ENCODE measurements at regions not wholly inside any gene's neighbourhood (a gene's known extent, or its start where the extent isn't known, plus 50 kb on each side); places are given as distances from the start of the nearest gene placed in this dataset.

- no peaks in the 10 kb centered on the region for H3K27me3 Mint-ChIP-seq (ENCODE audit: low read depth)
- ChIA-PET CTCF (no interaction called here), POLR2A (no interaction called here)
- no peak overlapping the region for H3K27ac Mint-ChIP-seq
- H3K36me3 Mint-ChIP-seq: no peaks in the 10 kb centered on the region
- no peak for DNase-seq (ENCODE audit: low spot score)
- H3K4me1 Mint-ChIP-seq: no peaks in the 10 kb centered on the region
- ATAC-seq: no peak
- no peak overlapping the region for H3K4me3 Mint-ChIP-seq
- H3K9me3 Mint-ChIP-seq: no peaks in the 10 kb centered on the region
- TF ChIP-seq, protein P1, sequence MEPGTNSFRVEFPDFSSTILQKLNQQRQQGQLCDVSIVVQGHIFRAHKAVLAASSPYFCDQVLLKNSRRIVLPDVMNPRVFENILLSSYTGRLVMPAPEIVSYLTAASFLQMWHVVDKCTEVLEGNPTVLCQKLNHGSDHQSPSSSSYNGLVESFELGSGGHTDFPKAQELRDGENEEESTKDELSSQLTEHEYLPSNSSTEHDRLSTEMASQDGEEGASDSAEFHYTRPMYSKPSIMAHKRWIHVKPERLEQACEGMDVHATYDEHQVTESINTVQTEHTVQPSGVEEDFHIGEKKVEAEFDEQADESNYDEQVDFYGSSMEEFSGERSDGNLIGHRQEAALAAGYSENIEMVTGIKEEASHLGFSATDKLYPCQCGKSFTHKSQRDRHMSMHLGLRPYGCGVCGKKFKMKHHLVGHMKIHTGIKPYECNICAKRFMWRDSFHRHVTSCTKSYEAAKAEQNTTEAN (CRISPR knock-in tag; IDR thresholded peaks at IDR 0.05): no peak
- no peak for TF ChIP-seq SMAD4 (CRISPR knock-in tag; IDR thresholded peaks at IDR 0.05)
- TF ChIP-seq, protein P2, sequence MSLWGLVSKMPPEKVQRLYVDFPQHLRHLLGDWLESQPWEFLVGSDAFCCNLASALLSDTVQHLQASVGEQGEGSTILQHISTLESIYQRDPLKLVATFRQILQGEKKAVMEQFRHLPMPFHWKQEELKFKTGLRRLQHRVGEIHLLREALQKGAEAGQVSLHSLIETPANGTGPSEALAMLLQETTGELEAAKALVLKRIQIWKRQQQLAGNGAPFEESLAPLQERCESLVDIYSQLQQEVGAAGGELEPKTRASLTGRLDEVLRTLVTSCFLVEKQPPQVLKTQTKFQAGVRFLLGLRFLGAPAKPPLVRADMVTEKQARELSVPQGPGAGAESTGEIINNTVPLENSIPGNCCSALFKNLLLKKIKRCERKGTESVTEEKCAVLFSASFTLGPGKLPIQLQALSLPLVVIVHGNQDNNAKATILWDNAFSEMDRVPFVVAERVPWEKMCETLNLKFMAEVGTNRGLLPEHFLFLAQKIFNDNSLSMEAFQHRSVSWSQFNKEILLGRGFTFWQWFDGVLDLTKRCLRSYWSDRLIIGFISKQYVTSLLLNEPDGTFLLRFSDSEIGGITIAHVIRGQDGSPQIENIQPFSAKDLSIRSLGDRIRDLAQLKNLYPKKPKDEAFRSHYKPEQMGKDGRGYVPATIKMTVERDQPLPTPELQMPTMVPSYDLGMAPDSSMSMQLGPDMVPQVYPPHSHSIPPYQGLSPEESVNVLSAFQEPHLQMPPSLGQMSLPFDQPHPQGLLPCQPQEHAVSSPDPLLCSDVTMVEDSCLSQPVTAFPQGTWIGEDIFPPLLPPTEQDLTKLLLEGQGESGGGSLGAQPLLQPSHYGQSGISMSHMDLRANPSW (CRISPR knock-in tag; conservative IDR thresholded peaks at IDR 0.05; ENCODE audit: low read depth): no peak
- no peak for TF ChIP-seq ZNF263 (CRISPR knock-in tag; IDR thresholded peaks at IDR 0.05; ENCODE audit: low read depth)
These were observed 52.9 kb upstream of the IRX1 start for GRCh38 chr5:3542769-3543168.

DNA sequence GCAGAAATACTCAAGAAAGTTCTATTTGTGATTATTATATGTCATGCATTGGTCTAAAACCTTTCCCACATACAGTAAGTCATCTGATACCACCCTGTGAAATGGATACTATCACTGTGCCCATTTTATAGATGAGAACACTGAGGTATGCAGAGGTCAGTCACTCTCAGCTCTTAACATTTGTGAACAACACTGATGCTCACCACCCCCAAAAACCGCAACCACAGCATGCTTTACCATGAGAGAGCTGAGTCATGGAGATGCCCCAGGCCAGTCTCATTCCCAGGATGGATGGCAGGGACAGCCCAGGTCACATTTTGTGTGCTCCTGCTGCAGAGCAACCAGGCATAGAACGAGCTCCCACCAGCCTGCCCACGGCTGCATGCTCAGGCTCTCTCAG, 53.5 kb upstream of the IRX1 start:
- H3K36me3 Mint-ChIP-seq: no peaks in the 10 kb centered on the region
- no peak for DNase-seq (ENCODE audit: low spot score)
- H3K27ac Mint-ChIP-seq: no peak overlapping the region
- H3K4me1 Mint-ChIP-seq: no peaks in the 10 kb centered on the region
- H3K4me3 Mint-ChIP-seq: no peak overlapping the region
- no peak for TF ChIP-seq FOXP1 (CRISPR knock-in tag; IDR thresholded peaks at IDR 0.05; ENCODE audit: borderline replicate concordance)
- TF ChIP-seq SMAD3 (CRISPR knock-in tag; IDR thresholded peaks at IDR 0.05; ENCODE audit: borderline replicate concordance): no peak
- TF ChIP-seq NFYB (CRISPR knock-in tag; conservative IDR thresholded peaks at IDR 0.05; ENCODE audit: low read depth): no peak
- no peak for TF ChIP-seq ZNF121 (CRISPR knock-in tag; IDR thresholded peaks at IDR 0.05)
- no peak for TF ChIP-seq FOXK1 (CRISPR knock-in tag; IDR thresholded peaks at IDR 0.05)
- TF ChIP-seq PRRX2 (CRISPR knock-in tag; IDR thresholded peaks at IDR 0.05): no peak
- no peak for TF ChIP-seq CREM (CRISPR knock-in tag; IDR thresholded peaks at IDR 0.05)
- no peaks in the 10 kb centered on the region for H3K27me3 Mint-ChIP-seq (ENCODE audit: low read depth)
- POLR2A ChIA-PET: no interaction called here
- peaks cover 4% of the 10 kb centered on the region for H3K9me3 Mint-ChIP-seq
- ATAC-seq: no peak
- CTCF ChIA-PET: no interaction called here

DNA sequence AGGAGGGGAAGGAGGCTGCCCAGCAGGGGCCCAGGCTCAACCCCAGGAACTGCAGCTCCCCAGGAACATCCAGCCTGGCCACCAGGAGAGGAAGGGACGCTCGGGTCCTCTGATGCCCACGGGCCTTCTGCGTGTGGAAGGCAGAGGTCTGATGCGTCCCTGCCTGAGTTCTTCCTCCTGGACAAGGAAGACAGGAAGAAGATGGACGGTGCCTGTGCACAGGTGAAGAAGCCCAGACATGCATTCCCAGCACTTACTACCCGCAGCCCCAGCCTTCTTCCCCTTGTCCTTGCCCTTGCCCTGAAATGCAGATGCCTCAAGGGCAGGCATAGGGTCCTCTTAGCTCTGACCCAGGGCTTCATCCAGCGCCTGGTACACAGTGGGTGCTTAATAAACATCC, 56.7 kb upstream of the IRX1 start:
- POLR2A ChIA-PET: interaction anchor here (0.7 kb wide), 1 partner anchor 53 kb away, joined by 3 read pairs; no protein-coding TSS in a partner anchor
- Mint-ChIP-seq H3K27ac (no peak overlapping the region), H3K4me3 (no peak overlapping the region), H3K27me3 (ENCODE audit: low read depth) (peaks cover 3% of the 10 kb centered on the region; the same call in 1 of the 2 replicates), H3K9me3 (peaks cover 12% of the 10 kb centered on the region), H3K36me3 (peaks cover 7% of the 10 kb centered on the region; the same call in 1 of the 2 replicates), H3K4me1 (no peaks in the 10 kb centered on the region)
- no peak for TF ChIP-seq NR3C1 (CRISPR knock-in tag; conservative IDR thresholded peaks at IDR 0.05; ENCODE audit: low read depth)
- DNase-seq (ENCODE audit: low spot score) (no peak), ATAC-seq (no peak)
- CTCF ChIA-PET: no interaction called here

GRCh38 chr5:3537942-3538341, 57.7 kb upstream of the IRX1 start:
- no peak for ATAC-seq
- TF ChIP-seq TP53 (CRISPR knock-in tag; IDR thresholded peaks at IDR 0.05) (no peak), TEAD4 (CRISPR knock-in tag; IDR thresholded peaks at IDR 0.05) (no peak)
- TF ChIP-seq, protein P3, sequence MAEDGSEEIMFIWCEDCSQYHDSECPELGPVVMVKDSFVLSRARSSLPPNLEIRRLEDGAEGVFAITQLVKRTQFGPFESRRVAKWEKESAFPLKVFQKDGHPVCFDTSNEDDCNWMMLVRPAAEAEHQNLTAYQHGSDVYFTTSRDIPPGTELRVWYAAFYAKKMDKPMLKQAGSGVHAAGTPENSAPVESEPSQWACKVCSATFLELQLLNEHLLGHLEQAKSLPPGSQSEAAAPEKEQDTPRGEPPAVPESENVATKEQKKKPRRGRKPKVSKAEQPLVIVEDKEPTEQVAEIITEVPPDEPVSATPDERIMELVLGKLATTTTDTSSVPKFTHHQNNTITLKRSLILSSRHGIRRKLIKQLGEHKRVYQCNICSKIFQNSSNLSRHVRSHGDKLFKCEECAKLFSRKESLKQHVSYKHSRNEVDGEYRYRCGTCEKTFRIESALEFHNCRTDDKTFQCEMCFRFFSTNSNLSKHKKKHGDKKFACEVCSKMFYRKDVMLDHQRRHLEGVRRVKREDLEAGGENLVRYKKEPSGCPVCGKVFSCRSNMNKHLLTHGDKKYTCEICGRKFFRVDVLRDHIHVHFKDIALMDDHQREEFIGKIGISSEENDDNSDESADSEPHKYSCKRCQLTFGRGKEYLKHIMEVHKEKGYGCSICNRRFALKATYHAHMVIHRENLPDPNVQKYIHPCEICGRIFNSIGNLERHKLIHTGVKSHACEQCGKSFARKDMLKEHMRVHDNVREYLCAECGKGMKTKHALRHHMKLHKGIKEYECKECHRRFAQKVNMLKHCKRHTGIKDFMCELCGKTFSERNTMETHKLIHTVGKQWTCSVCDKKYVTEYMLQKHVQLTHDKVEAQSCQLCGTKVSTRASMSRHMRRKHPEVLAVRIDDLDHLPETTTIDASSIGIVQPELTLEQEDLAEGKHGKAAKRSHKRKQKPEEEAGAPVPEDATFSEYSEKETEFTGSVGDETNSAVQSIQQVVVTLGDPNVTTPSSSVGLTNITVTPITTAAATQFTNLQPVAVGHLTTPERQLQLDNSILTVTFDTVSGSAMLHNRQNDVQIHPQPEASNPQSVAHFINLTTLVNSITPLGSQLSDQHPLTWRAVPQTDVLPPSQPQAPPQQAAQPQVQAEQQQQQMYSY (CRISPR knock-in tag; IDR thresholded peaks at IDR 0.05): no peak
- TF ChIP-seq, protein P4, sequence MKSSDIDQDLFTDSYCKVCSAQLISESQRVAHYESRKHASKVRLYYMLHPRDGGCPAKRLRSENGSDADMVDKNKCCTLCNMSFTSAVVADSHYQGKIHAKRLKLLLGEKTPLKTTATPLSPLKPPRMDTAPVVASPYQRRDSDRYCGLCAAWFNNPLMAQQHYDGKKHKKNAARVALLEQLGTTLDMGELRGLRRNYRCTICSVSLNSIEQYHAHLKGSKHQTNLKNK (CRISPR knock-in tag; IDR thresholded peaks at IDR 0.05): no peak
- TF ChIP-seq, protein P5, sequence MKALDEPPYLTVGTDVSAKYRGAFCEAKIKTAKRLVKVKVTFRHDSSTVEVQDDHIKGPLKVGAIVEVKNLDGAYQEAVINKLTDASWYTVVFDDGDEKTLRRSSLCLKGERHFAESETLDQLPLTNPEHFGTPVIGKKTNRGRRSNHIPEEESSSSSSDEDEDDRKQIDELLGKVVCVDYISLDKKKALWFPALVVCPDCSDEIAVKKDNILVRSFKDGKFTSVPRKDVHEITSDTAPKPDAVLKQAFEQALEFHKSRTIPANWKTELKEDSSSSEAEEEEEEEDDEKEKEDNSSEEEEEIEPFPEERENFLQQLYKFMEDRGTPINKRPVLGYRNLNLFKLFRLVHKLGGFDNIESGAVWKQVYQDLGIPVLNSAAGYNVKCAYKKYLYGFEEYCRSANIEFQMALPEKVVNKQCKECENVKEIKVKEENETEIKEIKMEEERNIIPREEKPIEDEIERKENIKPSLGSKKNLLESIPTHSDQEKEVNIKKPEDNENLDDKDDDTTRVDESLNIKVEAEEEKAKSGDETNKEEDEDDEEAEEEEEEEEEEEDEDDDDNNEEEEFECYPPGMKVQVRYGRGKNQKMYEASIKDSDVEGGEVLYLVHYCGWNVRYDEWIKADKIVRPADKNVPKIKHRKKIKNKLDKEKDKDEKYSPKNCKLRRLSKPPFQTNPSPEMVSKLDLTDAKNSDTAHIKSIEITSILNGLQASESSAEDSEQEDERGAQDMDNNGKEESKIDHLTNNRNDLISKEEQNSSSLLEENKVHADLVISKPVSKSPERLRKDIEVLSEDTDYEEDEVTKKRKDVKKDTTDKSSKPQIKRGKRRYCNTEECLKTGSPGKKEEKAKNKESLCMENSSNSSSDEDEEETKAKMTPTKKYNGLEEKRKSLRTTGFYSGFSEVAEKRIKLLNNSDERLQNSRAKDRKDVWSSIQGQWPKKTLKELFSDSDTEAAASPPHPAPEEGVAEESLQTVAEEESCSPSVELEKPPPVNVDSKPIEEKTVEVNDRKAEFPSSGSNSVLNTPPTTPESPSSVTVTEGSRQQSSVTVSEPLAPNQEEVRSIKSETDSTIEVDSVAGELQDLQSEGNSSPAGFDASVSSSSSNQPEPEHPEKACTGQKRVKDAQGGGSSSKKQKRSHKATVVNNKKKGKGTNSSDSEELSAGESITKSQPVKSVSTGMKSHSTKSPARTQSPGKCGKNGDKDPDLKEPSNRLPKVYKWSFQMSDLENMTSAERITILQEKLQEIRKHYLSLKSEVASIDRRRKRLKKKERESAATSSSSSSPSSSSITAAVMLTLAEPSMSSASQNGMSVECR (CRISPR knock-in tag; IDR thresholded peaks at IDR 0.05; ENCODE audit: borderline replicate concordance): no peak

More at GRCh38 chr5:3537942-3538341, 57.7 kb upstream of the IRX1 start:
- Mint-ChIP-seq H3K9me3 (peaks cover 17% of the 10 kb centered on the region), H3K27me3 (ENCODE audit: low read depth) (peaks cover 3% of the 10 kb centered on the region; the same call in 1 of the 2 replicates), H3K36me3 (peaks cover 12% of the 10 kb centered on the region; the same call in 1 of the 2 replicates), H3K4me3 (no peak overlapping the region), H3K27ac (no peak overlapping the region), H3K4me1 (no peaks in the 10 kb centered on the region)
- ChIA-PET CTCF (no interaction called here), POLR2A (no interaction called here)
- no peak for DNase-seq (ENCODE audit: low spot score)

Data from WTC11 (cell line).